ENCODE measurements at regions not wholly inside any gene's neighbourhood (a gene's known extent, or its start where the extent isn't known, plus 50 kb on each side); places are given as distances from the start of the nearest gene placed in this dataset.

DNA sequence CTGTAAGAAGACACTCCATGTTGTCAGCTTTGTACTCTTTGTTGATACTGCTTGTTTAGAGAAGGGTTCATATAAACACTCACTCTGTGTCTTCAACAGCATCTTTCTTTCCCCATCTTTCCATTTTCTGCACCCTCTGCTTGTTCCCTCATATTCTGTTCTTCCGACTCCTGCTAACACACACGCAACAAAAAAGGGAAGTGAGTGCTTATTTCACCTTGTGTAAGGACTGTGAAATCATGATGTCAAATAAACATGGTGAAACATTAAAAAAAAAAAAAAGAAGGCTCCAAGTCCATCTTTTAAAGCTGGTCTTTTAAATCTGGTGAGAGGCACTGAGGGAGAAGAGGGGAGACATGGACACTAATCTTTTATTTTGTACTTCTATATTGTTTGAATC lies 145.4 kb downstream of the RPAP3 start:
- TF ChIP-seq, protein P1, sequence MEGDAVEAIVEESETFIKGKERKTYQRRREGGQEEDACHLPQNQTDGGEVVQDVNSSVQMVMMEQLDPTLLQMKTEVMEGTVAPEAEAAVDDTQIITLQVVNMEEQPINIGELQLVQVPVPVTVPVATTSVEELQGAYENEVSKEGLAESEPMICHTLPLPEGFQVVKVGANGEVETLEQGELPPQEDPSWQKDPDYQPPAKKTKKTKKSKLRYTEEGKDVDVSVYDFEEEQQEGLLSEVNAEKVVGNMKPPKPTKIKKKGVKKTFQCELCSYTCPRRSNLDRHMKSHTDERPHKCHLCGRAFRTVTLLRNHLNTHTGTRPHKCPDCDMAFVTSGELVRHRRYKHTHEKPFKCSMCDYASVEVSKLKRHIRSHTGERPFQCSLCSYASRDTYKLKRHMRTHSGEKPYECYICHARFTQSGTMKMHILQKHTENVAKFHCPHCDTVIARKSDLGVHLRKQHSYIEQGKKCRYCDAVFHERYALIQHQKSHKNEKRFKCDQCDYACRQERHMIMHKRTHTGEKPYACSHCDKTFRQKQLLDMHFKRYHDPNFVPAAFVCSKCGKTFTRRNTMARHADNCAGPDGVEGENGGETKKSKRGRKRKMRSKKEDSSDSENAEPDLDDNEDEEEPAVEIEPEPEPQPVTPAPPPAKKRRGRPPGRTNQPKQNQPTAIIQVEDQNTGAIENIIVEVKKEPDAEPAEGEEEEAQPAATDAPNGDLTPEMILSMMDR (IDR thresholded peaks at IDR 0.05; ENCODE audit: low read depth, low read length): no peak
- TF ChIP-seq POLR2A (IDR thresholded peaks at IDR 0.05; ENCODE audit: extremely low read depth, insufficient read length) (no peak), MYC (IDR thresholded peaks at IDR 0.05; ENCODE audit: low read depth, low read length) (no peak)
- TF ChIP-seq, protein P2, sequence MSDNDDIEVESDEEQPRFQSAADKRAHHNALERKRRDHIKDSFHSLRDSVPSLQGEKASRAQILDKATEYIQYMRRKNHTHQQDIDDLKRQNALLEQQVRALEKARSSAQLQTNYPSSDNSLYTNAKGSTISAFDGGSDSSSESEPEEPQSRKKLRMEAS (IDR thresholded peaks at IDR 0.05; ENCODE audit: low read depth, low read length): no peak

Measured in NB4 (cell line).